ENCODE measurements at regions not wholly inside any gene's neighbourhood (a gene's known extent, or its start where the extent isn't known, plus 50 kb on each side); places are given as distances from the start of the nearest gene placed in this dataset.
"Not testable (repeated sequence)": the region's sequence is repeated elsewhere in the genome, so short reads cannot be mapped to it uniquely, and the experiment has no call there.

DNA sequence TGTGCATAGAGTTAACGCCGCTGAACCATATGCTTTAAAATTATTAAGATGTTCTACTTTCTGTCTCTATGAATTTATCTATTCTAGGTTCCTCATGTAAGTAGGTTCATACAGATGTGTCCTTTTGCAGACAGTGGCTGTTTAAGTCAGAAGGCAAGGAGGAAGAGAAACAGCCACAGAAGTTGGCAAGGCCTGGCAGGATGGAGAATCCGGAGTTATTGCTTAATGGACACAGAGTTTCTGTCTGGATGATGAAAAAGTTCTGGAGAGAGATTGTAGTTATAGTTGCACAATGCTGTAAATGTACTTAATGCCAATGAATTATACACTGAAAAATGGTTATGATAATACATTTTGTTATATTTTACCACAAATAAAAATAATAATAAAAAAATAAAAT, 283.6 kb upstream of the CNR1 start:
- no peak for DNase-seq

DNA sequence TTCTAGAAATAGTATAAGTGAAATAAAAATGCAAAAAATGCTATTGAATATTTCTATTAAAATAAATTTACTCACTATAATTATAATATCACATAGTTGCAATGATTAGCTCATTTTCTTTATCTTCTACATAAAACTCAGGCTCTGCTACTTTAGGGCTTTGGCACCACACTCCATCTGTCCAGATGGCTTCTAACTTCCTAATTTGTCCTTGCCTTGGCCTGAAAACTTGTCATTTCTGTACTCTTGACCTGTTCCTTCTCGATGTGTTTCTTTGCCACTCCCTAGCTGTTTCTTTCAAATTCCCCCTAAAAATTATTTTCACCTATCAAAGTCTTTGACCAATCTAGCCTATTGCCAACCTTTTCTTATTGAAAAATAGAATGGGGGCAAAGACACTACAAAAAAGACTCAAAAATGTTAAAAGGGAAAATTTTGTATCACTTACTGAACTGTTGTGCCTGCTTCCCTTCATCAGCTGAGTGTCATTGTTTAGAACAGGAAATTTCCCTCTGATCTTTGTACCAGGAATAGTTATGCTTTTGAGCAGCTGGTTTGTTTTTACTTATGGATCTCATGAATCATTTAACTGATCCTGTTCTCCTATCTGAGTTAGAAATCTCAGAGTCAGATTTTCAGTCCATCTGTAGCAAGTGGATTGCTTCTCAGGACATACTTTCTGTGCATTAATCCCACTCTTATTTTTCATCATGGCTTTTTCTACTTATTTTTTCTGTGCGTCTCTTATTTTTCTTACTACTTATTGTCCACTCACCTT, 279.2 kb upstream of the CNR1 start:
- no peak for DNase-seq

GRCh38 chr6:88443554-88443953, 277.4 kb upstream of the CNR1 start:
- DNase-seq: no peak

DNA sequence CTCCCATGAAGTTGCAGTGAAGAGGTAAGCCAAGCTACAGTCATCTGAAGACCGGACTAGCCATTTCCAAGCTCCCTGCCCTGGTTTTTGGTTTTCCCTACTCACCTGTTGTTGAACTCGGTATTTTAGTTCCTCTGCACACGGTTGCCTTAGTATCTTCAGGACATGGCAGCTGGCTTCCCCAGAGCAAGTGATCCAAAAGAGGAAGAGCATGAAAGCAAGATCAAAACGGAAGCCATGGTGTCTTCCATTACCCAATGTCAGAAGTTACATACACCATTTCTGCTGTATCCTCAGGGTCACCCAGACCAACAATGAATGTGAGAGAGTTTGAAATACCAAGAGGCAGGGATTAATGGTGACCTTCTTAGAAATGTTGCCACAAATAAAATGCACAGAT, 276.6 kb upstream of the CNR1 start:
- no peak for DNase-seq

DNA sequence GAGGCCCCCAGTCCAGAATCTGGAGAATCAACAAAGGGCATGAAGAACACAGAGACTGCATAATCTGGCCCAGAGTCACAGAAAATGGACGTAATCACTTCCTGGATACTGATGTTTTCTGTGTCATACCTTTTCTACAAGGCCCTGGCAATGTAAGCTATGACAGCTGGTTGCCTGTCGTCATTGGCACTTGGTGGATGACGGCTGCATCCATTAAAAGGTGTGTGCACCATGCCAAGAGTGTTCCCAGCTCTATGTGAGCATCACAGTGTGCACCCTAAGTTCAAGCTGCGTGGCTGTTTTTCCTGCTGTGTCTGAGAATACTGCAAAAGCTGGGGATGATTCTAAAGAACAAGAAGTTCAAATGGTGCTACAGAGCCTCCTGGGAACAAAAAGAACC, 275.2 kb upstream of the CNR1 start:
- no peak for DNase-seq

DNA sequence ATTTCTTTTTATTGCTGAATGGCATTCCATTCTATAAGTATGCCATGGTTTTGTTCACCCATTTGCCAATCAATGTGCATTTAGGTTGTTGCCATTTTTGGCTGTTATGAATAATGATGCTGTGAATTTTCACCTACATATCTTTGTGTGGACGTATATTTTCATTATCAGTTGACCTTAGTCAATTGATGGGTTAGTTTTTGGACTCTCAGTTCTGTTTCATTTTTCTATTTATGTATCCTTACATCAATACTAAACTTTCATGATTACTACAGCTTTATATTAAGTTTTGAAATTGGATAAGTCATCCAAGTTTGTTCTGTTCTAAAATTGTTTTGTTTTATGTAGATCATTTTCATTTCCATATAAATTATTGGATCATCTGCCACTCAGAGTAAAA, 261.9 kb upstream of the CNR1 start:
- no peak for DNase-seq

GRCh38 chr6:88426005-88426404, 259.9 kb upstream of the CNR1 start:
- no peak for DNase-seq

DNA sequence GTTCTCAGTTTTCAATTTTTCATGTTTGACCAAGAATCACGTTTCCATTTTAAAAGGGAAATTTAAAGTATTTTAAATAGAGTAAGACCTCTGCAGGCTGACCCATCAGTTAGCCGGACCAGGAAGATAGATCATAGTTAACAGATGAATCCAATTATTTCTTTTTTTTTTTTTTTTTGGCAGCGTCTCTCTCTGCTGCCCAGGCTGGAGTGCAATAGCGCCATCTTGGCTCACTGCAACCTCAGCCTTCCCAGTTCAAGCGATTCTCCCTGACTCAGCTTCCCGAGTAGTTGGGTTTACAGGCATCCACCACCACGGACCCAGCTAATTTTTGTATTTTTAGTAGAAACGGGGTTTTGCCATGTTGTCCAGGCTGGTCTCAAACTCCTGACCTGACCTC, 256.7 kb upstream of the CNR1 start:
- no peak for DNase-seq

DNA sequence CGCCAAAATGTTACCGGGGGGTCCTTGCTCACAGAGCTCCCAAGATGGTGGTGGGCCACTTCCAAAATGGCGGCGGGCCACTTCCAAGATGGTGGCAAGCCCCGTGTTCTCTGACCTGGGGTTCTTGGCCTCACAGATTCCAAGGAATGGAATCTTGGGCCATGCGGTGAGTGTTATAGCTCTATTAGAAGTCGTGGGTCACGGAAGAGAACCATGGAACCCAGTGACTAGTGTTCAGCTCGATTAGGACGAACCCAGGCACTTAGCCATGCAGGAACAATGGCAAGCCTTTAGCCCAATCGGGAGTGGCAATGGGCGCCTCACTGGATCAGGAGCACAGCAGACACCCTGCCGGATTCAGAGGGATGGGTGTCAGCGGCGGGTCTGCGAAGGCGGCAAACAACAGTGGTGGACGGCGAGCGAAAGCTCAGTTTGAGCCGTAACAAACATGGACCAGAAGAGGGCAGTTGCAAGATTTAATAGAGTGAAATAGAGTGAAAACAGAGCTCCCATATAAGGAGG, 254.9 kb upstream of the CNR1 start:
- not testable (repeated sequence) for DNase-seq

- DNase-seq: not testable (repeated sequence)
Observed at GRCh38 chr6:88418921-88419810, 253.0 kb upstream of the CNR1 start.

- not testable (repeated sequence) for DNase-seq
Observed at GRCh38 chr6:88417361-88417760, 251.2 kb upstream of the CNR1 start.

DNA sequence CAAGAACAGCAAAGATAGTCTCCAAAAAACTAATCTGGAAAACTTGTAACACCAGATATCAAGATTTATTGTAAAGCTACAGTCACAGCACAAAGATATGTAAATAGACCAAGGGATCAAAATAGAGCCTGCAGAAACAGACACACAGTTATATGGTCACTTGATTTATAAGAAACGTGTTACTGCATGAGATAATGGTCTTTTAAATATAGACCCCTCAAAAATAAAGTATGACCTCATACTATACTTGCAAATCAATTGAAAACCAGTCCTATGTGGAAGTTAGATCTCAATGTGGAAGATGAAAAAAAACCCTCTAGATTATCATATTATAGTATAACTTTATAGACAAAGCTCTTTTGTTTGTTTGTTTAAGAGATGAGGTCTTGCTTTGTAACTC, 247.3 kb upstream of the CNR1 start:
- DNase-seq: no peak

GRCh38 chr6:88408355-88408754, 242.2 kb upstream of the CNR1 start:
- not testable (repeated sequence) for DNase-seq

GRCh38 chr6:88406674-88407073, 240.5 kb upstream of the CNR1 start:
- DNase-seq: not testable (repeated sequence)

- DNase-seq: no peak
Observed at GRCh38 chr6:88403486-88403885, 237.3 kb upstream of the CNR1 start.

DNA sequence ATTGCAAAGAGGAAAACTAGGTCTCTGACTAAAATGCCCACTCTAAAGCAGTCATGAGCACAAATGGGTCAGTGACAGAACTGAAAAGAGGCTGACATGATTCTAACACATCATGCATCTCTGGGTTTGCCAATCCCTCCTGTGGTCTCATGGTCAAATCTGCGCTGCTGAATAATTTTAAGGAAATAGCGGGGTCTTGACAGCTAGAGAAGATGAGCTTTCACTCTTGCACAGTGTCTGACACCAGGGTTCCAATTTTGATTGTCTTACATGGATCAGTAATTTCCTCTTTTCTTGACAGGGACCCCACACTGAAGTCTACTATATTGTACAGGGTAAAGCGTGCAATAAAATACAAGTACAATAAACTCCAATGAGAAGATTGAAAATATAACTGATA, 236.8 kb upstream of the CNR1 start:
- no peak for DNase-seq

- DNase-seq: not testable (repeated sequence)
Observed at GRCh38 chr6:88390998-88391397, 224.9 kb upstream of the CNR1 start.

DNA sequence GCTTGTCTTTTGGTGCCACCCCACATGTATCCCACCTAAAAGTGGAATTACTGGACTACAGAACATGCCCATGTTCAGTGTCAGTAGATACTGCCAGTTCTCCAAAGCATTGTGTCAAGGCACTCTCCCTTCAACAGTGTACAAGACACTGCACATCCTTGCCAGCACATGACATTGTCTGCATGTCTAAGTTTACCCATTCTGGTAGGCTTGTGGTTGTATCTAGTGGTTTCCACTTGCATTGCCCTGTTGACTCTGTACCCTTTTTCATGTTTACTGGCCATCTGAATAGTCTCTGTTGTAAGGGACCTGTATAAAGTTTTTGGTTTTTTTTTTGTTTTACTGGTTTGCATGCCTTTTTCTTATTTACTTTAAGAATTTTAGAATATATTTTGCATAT, 222.4 kb upstream of the CNR1 start:
- DNase-seq: no peak

DNA sequence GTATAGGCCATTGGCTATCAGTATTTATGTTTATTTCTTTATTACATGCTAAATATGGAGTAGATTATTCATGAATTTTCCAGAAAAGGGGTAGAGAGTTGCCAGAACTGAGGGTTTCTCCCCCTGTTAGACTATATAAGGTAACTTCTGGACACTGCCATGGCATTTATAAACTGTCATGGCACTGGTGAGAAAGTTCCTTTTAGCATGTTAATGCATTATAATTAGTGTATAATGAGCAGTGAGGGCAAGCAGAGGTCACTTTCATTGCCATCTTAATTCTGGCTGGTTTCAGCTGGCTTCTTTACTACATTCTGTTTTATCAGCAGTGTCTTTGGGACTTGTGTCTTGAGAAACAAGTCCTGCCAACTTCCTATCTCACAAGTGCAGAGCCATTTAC, 220.0 kb upstream of the CNR1 start:
- DNase-seq: no peak

DNA sequence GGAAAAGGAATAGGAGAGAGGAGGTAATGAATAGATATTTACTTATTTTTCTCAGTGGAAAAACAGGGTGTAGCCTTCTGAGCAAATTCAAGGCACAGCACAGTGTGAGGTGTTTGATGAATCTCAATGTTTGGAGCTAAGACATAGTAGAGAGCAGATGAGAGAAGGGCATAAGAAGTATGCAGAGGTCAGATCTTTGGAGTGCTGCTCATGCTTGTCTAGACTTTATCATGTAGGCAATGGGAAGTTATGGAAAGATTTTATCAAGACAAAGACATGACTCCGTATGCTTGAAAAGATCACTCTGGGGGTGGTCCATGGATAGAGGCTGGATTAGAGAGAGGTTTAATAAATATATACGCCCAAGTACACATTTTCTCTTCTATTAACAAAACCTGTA, 217.0 kb upstream of the CNR1 start:
- DNase-seq: no peak

DNA sequence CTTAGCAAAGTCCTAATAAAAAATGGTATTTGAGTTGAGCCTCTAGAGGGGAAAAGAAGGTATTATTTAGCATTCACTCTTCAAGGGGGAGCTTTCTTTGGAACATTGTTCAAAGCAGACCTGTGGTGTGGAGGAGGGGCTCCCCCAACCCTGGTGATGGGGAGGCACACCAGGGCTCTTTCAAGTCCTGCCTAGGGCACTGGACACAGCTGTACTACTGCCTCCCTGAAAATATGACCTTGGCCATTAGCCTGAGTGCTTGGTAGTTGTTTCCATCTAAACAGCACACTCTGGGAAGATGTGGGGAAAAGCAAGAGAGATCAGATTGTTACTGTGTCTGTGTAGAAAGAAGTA, 215.1 kb upstream of the CNR1 start:
- no peak for DNase-seq

GRCh38 chr6:88380618-88381288, 214.6 kb upstream of the CNR1 start:
- no peak for DNase-seq

DNA sequence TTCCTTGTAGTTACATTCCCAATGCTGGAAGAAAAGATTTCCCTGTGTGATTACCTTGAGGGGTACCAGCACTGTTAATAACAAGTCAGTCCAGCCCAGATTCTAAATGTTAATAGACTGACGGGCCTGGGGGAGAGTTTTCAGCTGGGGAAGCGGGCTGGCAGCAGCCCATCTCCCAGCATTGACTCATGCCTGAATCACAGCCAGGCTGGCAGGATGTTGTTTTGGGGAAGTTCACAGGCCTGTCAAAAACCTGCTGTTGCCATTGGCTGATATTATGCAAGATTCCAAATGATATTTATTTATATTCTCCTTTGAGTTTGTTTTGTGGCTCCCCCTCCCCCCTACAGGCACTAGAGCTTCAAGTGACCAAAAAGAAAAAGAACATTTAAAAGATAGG, 213.9 kb upstream of the CNR1 start:
- DNase-seq: no peak

- DNase-seq: no peak
Observed at GRCh38 chr6:88378639-88379038, 212.5 kb upstream of the CNR1 start.

Data from activated CD4-positive, alpha-beta T cell treated with anti-CD3 and anti-CD28 coated beads, Interleukin-2, amount 50 U/mL, for 48 hours (primary cell).